ENCODE measurements at regions not wholly inside any gene's neighbourhood (a gene's known extent, or its start where the extent isn't known, plus 50 kb on each side); places are given as distances from the start of the nearest gene placed in this dataset.

DNA sequence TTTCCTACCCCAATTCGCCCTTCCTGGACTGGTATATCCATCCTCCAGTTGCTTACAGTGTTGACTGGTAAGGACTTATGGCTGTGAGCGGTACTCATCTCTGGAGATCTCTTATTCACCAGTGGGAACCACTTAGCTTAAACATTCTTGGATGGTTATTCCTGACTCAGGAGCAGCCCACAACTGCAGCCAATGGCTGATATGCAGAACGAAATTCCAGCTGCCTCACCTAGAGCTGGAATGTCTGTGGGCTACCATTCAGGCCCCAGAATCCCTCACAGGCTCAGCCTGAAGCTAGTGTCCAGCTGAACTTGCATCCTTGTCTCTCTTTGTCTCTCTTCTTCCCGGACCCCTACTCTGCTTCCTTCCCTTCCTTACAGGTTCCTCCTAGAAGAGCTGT, 138.9 kb upstream of the SMIM31 start:
- no peak overlapping the region for H2BK20ac ChIP-seq (ENCODE audit: low read length)
- no peak overlapping the region for H2BK120ac ChIP-seq (replicated peaks; ENCODE audit: low read depth, low read length)
- no peak overlapping the region for H4K8ac ChIP-seq (ENCODE audit: extremely low read depth, insufficient read depth, low read length)
- H2AFZ ChIP-seq (ENCODE audit: low read length): no peak overlapping the region
- no peak overlapping the region for H2AK5ac ChIP-seq (ENCODE audit: low read depth, low read length)
- no peak overlapping the region for H2BK12ac ChIP-seq (ENCODE audit: low read depth, low read length)
- H3K18ac ChIP-seq (ENCODE audit: extremely low read depth, low read length): no peak overlapping the region
- no peaks in the 10 kb centered on the region for H3K79me1 ChIP-seq (ENCODE audit: low read depth, low read length)
- H3K9me3 ChIP-seq (ENCODE audit: insufficient read depth in 2 of 2, low read depth in 1 of 2, low read length in 1 of 2): no peaks in the 10 kb centered on the region
- H3K4me1 ChIP-seq (replicated peaks in 1 of 4; ENCODE audit: control insufficient read depth in 3 of 4, insufficient read depth in 4 of 4, low read length in 3 of 4): no peaks in the 10 kb centered on the region
- FAIRE-seq (no peak), DNase-seq (ENCODE audit: low read depth in 1 of 2, low spot score in 2 of 2) (no peak)
- H3K4me3 ChIP-seq (ENCODE audit: extremely low read depth in 1 of 4, insufficient read depth in 2 of 4, low read depth in 3 of 4, low read length in 4 of 4): no peak overlapping the region
- no peak overlapping the region for H3K9ac ChIP-seq (replicated peaks in 1 of 4; ENCODE audit: extremely low read depth in 1 of 4, low read depth in 3 of 4, low read length in 3 of 4)
- no peaks in the 10 kb centered on the region for H3K23me2 ChIP-seq (ENCODE audit: low read depth, low read length)
- TF ChIP-seq TEAD4 (IDR thresholded peaks at IDR 0.05; ENCODE audit: low read depth, low read length) (peak; percentile 55; the same call in 1 of the 2 replicates), POLR2A (IDR thresholded peaks at IDR 0.05; ENCODE audit: control extremely low read depth in 1 of 2, low read depth in 2 of 2, low read length in 2 of 2) (no peak)
- H3K56ac ChIP-seq (replicated peaks; ENCODE audit: insufficient read length, low read depth, low read length): no peak overlapping the region
- H3K79me2 ChIP-seq (ENCODE audit: control insufficient read depth in 1 of 2, insufficient read depth in 2 of 2, low read length in 2 of 2): no peaks in the 10 kb centered on the region
- H2BK5ac ChIP-seq (ENCODE audit: low read depth, low read length): no peak overlapping the region
- no peak overlapping the region for H4K5ac ChIP-seq (ENCODE audit: insufficient read length, low read depth, low read length)
- H3K4me2 ChIP-seq (ENCODE audit: insufficient read depth in 1 of 2, low read depth in 2 of 2, low read length in 2 of 2): no peak overlapping the region
- H3K14ac ChIP-seq (ENCODE audit: insufficient read length): no peak overlapping the region
- H2BK15ac ChIP-seq (ENCODE audit: low read length): no peak overlapping the region
- ChIA-PET POLR2A (ENCODE audit: partially characterized antibody) (no interaction called here), CTCF (ENCODE audit: partially characterized antibody) (interaction anchor here (1.0 kb wide), 2 partner anchors 14 to 21 kb away, joined by 3 read pairs; no protein-coding TSS in a partner anchor)
- WGBS, 2 experiments (ENCODE audit: extremely low coverage in 1 of 2, insufficient coverage in 1 of 2, insufficient read length in 1 of 2, insufficient replicate concordance in 2 of 2, low coverage in 1 of 2, low lambda C conversion rate in 2 of 2, missing lambda C conversion rate in 1 of 2): 81% methylated on average over 4 of the region's 4 CpGs; no CpG with 5 or more reads in 1 of the 2 experiments
- no peak overlapping the region for H3K23ac ChIP-seq (ENCODE audit: insufficient read length)
- no peaks in the 10 kb centered on the region for H3K36me3 ChIP-seq (ENCODE audit: control insufficient read depth in 2 of 4, insufficient read depth in 4 of 4, low read length in 3 of 4)
- H3K4ac ChIP-seq (replicated peaks; ENCODE audit: insufficient read length, low read depth, low read length): no peak overlapping the region
- no peak overlapping the region for H3K27ac ChIP-seq (ENCODE audit: low read depth, low read length)
- no peaks in the 10 kb centered on the region for H3K27me3 ChIP-seq (replicated peaks in 1 of 4; ENCODE audit: control insufficient read depth in 3 of 4, extremely low read depth in 1 of 4, insufficient read depth in 3 of 4, low read length in 3 of 4)
- no peaks in the 10 kb centered on the region for H4K20me1 ChIP-seq (replicated peaks in 1 of 2; ENCODE audit: control insufficient read depth in 1 of 2, insufficient read depth in 2 of 2, low read length in 2 of 2)
- no peak overlapping the region for H4K91ac ChIP-seq (replicated peaks; ENCODE audit: insufficient read length, low read length)

Measured in H1 (cell line).